ENCODE measurements at regions not wholly inside any gene's neighbourhood (a gene's known extent, or its start where the extent isn't known, plus 50 kb on each side); places are given as distances from the start of the nearest gene placed in this dataset.

DNA sequence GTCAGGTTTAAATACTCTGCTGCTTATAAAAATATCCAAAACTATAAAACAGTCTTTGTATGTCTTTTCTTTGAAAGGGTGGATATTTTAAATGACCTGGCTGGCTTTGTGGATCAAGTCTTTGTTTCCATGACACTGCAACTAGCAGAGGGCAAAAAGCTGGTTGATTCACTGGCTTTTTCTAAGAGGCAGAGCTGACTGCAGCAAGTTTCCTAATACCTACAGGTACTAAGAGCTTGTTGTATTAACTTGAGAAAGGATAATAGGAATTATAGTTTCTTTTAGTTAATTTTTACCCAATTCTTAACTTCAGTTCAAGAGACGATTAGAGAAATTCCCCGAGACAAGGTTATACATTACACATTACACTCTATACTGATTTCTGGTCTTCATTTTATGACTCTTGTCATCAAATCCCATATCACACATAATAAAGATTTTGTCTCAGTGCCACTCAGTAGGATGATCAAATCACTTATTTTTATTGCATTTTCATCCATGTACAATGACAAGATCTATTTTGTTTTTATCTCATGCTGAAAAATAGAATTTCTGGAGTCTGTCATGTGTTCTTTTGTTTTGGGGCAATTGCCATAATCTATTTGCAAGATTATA lies 120.1 kb upstream of the RIMS1 start:
- TF ChIP-seq SP1 (IDR thresholded peaks at IDR 0.05) (no peak), JUND (IDR thresholded peaks at IDR 0.05) (no peak), TAF1 (conservative IDR thresholded peaks at IDR 0.05) (no peak)
- TF ChIP-seq, protein P1, sequence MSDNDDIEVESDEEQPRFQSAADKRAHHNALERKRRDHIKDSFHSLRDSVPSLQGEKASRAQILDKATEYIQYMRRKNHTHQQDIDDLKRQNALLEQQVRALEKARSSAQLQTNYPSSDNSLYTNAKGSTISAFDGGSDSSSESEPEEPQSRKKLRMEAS (IDR thresholded peaks at IDR 0.05) = no peak
- TF ChIP-seq, protein P2, sequence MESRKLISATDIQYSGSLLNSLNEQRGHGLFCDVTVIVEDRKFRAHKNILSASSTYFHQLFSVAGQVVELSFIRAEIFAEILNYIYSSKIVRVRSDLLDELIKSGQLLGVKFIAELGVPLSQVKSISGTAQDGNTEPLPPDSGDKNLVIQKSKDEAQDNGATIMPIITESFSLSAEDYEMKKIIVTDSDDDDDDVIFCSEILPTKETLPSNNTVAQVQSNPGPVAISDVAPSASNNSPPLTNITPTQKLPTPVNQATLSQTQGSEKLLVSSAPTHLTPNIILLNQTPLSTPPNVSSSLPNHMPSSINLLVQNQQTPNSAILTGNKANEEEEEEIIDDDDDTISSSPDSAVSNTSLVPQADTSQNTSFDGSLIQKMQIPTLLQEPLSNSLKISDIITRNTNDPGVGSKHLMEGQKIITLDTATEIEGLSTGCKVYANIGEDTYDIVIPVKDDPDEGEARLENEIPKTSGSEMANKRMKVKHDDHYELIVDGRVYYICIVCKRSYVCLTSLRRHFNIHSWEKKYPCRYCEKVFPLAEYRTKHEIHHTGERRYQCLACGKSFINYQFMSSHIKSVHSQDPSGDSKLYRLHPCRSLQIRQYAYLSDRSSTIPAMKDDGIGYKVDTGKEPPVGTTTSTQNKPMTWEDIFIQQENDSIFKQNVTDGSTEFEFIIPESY (IDR thresholded peaks at IDR 0.05) = no peak
- no peak for DNase-seq (ENCODE audit: low spot score)
- no peaks in the 10 kb centered on the region for H3K9me3 ChIP-seq (ENCODE audit: control insufficient read depth in 4 of 4, low read length in 3 of 4)
- no peaks in the 10 kb centered on the region for H3K4me1 ChIP-seq (ENCODE audit: control insufficient read depth in 4 of 4, insufficient read depth in 4 of 4, low read length in 3 of 4)
- WGBS = 79% methylated on average over 2 of the region's 2 CpGs
- H3K27me3 ChIP-seq (ENCODE audit: control insufficient read depth in 4 of 4, insufficient read depth in 4 of 4, low read length in 3 of 4) = no peaks in the 10 kb centered on the region
- H3K9ac ChIP-seq (ENCODE audit: low read depth in 1 of 2, low read length in 2 of 2) = no peak overlapping the region
- no peak overlapping the region for H3K4me3 ChIP-seq (ENCODE audit: low read depth in 1 of 3, low read length in 3 of 3)
- no peak overlapping the region for H3K27ac ChIP-seq (ENCODE audit: low read depth in 1 of 2, low read length in 2 of 2)
- H3K36me3 ChIP-seq (ENCODE audit: control insufficient read depth in 4 of 4, insufficient read depth in 3 of 4, low read depth in 1 of 4, low read length in 3 of 4) = no peaks in the 10 kb centered on the region

DNA sequence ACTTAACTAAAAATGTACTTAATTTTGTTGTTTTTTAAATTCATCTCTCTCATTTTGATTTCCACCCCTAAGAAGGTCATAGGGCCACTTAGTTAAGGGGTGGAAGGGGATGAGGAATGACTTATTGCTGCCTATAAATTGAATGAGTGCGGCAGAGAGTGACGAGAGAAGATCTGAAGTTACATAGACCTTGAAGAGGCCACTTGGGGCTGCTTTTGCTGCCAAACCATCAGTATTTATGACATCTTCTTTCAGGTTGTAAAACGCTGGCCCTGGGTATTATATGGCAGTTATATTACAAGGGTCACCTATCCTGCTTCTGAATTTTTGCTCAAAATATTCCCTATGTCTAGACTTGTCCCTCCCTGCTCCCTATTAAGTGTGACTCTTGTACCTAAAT lies 119.6 kb upstream of the RIMS1 start:
- DNase-seq (ENCODE audit: low spot score) = no peak
- Histone ChIP-seq H3K9ac (ENCODE audit: low read depth in 1 of 2, low read length in 2 of 2) (no peak overlapping the region), H3K27ac (ENCODE audit: low read depth in 1 of 2, low read length in 2 of 2) (no peak overlapping the region), H3K4me3 (ENCODE audit: low read depth in 1 of 3, low read length in 3 of 3) (no peak overlapping the region), H3K4me1 (ENCODE audit: control insufficient read depth in 4 of 4, insufficient read depth in 4 of 4, low read length in 3 of 4) (no peaks in the 10 kb centered on the region), H3K36me3 (ENCODE audit: control insufficient read depth in 4 of 4, insufficient read depth in 3 of 4, low read depth in 1 of 4, low read length in 3 of 4) (no peaks in the 10 kb centered on the region), H3K27me3 (ENCODE audit: control insufficient read depth in 4 of 4, insufficient read depth in 4 of 4, low read length in 3 of 4) (no peaks in the 10 kb centered on the region), H3K9me3 (ENCODE audit: control insufficient read depth in 4 of 4, low read length in 3 of 4) (no peaks in the 10 kb centered on the region)
- WGBS = 35% methylated on average over 3 of the region's 3 CpGs
- TF ChIP-seq EGR1 (IDR thresholded peaks at IDR 0.05; ENCODE audit: low read depth in 2 of 2) = no peak
- TF ChIP-seq YY1 (IDR thresholded peaks at IDR 0.05) = no peak
- TF ChIP-seq, protein P1 (IDR thresholded peaks at IDR 0.05) = no peak
- TF ChIP-seq HNF4G (IDR thresholded peaks at IDR 0.05) = no peak
- no peak for TF ChIP-seq SP1 (IDR thresholded peaks at IDR 0.05)
- TF ChIP-seq, protein P2 (IDR thresholded peaks at IDR 0.05) = no peak
- TF ChIP-seq GABPA (IDR thresholded peaks at IDR 0.05 in 1 of 2, conservative IDR thresholded peaks at IDR 0.05 in 1 of 2) = no peak
- TF ChIP-seq, protein P3, sequence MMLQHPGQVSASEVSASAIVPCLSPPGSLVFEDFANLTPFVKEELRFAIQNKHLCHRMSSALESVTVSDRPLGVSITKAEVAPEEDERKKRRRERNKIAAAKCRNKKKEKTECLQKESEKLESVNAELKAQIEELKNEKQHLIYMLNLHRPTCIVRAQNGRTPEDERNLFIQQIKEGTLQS (IDR thresholded peaks at IDR 0.05) = no peak
- no peak for TF ChIP-seq RXRA (IDR thresholded peaks at IDR 0.05)
- TF ChIP-seq JUND (IDR thresholded peaks at IDR 0.05) = no peak

DNA sequence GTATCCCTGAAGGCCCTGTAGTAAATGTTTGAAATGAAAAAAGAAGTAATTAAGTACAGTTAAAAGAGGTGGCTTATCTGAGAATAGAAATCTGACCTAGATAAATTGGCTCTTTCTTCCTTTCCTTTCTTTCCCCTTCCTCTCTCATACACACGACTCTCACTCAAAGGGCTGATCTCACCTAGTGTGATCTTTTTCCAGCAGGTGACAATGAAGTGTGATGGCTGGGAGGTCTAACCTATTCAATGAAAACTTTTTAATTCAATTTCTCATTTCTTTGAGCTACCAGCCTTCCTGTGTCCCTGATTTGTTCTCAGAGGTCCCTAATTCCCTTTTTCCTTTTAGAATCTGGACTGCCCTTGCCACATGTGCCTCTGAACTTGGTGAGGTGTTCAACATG lies 118.0 kb upstream of the RIMS1 start:
- Histone ChIP-seq H3K4me3 (ENCODE audit: low read depth in 1 of 3, low read length in 3 of 3) (no peak overlapping the region), H3K27ac (ENCODE audit: low read depth in 1 of 2, low read length in 2 of 2) (no peak overlapping the region), H3K36me3 (ENCODE audit: control insufficient read depth in 4 of 4, insufficient read depth in 3 of 4, low read depth in 1 of 4, low read length in 3 of 4) (no peaks in the 10 kb centered on the region), H3K9me3 (ENCODE audit: control insufficient read depth in 4 of 4, low read length in 3 of 4) (no peaks in the 10 kb centered on the region), H3K9ac (ENCODE audit: low read depth in 1 of 2, low read length in 2 of 2) (no peak overlapping the region), H3K27me3 (ENCODE audit: control insufficient read depth in 4 of 4, insufficient read depth in 4 of 4, low read length in 3 of 4) (no peaks in the 10 kb centered on the region), H3K4me1 (ENCODE audit: control insufficient read depth in 4 of 4, insufficient read depth in 4 of 4, low read length in 3 of 4) (no peaks in the 10 kb centered on the region)
- 28% methylated on average over 1 of the region's 1 CpG for WGBS
- DNase-seq (ENCODE audit: low spot score) = no peak
- TF ChIP-seq, protein P4, sequence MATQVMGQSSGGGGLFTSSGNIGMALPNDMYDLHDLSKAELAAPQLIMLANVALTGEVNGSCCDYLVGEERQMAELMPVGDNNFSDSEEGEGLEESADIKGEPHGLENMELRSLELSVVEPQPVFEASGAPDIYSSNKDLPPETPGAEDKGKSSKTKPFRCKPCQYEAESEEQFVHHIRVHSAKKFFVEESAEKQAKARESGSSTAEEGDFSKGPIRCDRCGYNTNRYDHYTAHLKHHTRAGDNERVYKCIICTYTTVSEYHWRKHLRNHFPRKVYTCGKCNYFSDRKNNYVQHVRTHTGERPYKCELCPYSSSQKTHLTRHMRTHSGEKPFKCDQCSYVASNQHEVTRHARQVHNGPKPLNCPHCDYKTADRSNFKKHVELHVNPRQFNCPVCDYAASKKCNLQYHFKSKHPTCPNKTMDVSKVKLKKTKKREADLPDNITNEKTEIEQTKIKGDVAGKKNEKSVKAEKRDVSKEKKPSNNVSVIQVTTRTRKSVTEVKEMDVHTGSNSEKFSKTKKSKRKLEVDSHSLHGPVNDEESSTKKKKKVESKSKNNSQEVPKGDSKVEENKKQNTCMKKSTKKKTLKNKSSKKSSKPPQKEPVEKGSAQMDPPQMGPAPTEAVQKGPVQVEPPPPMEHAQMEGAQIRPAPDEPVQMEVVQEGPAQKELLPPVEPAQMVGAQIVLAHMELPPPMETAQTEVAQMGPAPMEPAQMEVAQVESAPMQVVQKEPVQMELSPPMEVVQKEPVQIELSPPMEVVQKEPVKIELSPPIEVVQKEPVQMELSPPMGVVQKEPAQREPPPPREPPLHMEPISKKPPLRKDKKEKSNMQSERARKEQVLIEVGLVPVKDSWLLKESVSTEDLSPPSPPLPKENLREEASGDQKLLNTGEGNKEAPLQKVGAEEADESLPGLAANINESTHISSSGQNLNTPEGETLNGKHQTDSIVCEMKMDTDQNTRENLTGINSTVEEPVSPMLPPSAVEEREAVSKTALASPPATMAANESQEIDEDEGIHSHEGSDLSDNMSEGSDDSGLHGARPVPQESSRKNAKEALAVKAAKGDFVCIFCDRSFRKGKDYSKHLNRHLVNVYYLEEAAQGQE (IDR thresholded peaks at IDR 0.05) = no peak
- TF ChIP-seq FOXA2 (IDR thresholded peaks at IDR 0.05) (no peak), JUND (IDR thresholded peaks at IDR 0.05) (no peak), SP1 (IDR thresholded peaks at IDR 0.05) (no peak), TAF1 (conservative IDR thresholded peaks at IDR 0.05) (no peak), NR2F2 (IDR thresholded peaks at IDR 0.05) (no peak), RXRA (IDR thresholded peaks at IDR 0.05) (no peak), YY1 (IDR thresholded peaks at IDR 0.05) (no peak)
- TF ChIP-seq, protein P5, sequence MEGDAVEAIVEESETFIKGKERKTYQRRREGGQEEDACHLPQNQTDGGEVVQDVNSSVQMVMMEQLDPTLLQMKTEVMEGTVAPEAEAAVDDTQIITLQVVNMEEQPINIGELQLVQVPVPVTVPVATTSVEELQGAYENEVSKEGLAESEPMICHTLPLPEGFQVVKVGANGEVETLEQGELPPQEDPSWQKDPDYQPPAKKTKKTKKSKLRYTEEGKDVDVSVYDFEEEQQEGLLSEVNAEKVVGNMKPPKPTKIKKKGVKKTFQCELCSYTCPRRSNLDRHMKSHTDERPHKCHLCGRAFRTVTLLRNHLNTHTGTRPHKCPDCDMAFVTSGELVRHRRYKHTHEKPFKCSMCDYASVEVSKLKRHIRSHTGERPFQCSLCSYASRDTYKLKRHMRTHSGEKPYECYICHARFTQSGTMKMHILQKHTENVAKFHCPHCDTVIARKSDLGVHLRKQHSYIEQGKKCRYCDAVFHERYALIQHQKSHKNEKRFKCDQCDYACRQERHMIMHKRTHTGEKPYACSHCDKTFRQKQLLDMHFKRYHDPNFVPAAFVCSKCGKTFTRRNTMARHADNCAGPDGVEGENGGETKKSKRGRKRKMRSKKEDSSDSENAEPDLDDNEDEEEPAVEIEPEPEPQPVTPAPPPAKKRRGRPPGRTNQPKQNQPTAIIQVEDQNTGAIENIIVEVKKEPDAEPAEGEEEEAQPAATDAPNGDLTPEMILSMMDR (IDR thresholded peaks at IDR 0.05; ENCODE audit: low read depth, low read length, missing input control) = no peak
- TF ChIP-seq, protein P1 (IDR thresholded peaks at IDR 0.05) = no peak
- TF ChIP-seq, protein P3 (IDR thresholded peaks at IDR 0.05) = no peak

Data from liver (tissue), 8 donors.